ENCODE measurements at regions not wholly inside any gene's neighbourhood (a gene's known extent, or its start where the extent isn't known, plus 50 kb on each side); places are given as distances from the start of the nearest gene placed in this dataset.

- CTCF ChIA-PET, result interaction anchor here (1.0 kb wide), 1 partner anchor 38 kb away, joined by 3 read pairs; no protein-coding TSS in a partner anchor
Observed at GRCh38 chr5:64110222-64110621, 55.4 kb upstream of the RNF180 start.

GRCh38 chr5:64108674-64109073 is 57.0 kb upstream of the RNF180 start:
- no peak for TF ChIP-seq CTCF (IDR thresholded peaks at IDR 0.05; ENCODE audit: insufficient read depth, low read depth, low read length)
- POLR2A ChIA-PET, result no interaction called here

More at GRCh38 chr5:64110222-64110621, 55.4 kb upstream of the RNF180 start:
- H3K4me3 ChIP-seq (ENCODE audit: low read depth, low read length), result no peak overlapping the region
- H3K27me3 ChIP-seq (ENCODE audit: control insufficient read depth, insufficient read depth, low read length), result no peaks in the 10 kb centered on the region
- no peak for TF ChIP-seq CTCF (IDR thresholded peaks at IDR 0.05; ENCODE audit: insufficient read depth, low read depth, low read length)
- no peak for DNase-seq (ENCODE audit: low read depth)
- POLR2A ChIA-PET, result no interaction called here
- H3K36me3 ChIP-seq (ENCODE audit: control insufficient read depth, insufficient read depth, low read length), result no peaks in the 10 kb centered on the region

GRCh38 chr5:64100203-64100602 is 65.4 kb upstream of the RNF180 start:
- CTCF ChIA-PET, result interaction anchor here (1.3 kb wide), 1 partner anchor 512 kb away, joined by 3 read pairs; no protein-coding TSS in a partner anchor
- no peak for TF ChIP-seq CTCF (IDR thresholded peaks at IDR 0.05; ENCODE audit: insufficient read depth, low read depth, low read length)
- no peak for DNase-seq (ENCODE audit: low read depth)
- Histone ChIP-seq H3K27me3 (ENCODE audit: control insufficient read depth, insufficient read depth, low read length) (no peaks in the 10 kb centered on the region), H3K4me3 (ENCODE audit: low read depth, low read length) (no peak overlapping the region), H3K36me3 (ENCODE audit: control insufficient read depth, insufficient read depth, low read length) (no peaks in the 10 kb centered on the region)
- POLR2A ChIA-PET, result no interaction called here

More at GRCh38 chr5:64108674-64109073, 57.0 kb upstream of the RNF180 start:
- Histone ChIP-seq H3K27me3 (ENCODE audit: control insufficient read depth, insufficient read depth, low read length) (no peaks in the 10 kb centered on the region), H3K36me3 (ENCODE audit: control insufficient read depth, insufficient read depth, low read length) (no peaks in the 10 kb centered on the region), H3K4me3 (ENCODE audit: low read depth, low read length) (no peak overlapping the region)
- DNase-seq (ENCODE audit: low read depth), result no peak
- CTCF ChIA-PET, result no interaction called here

- ChIA-PET CTCF (no interaction called here), POLR2A (no interaction called here)
- H3K27me3 ChIP-seq (ENCODE audit: control insufficient read depth, insufficient read depth, low read length), result no peaks in the 10 kb centered on the region
- DNase-seq (ENCODE audit: low read depth), result no peak
- no peaks in the 10 kb centered on the region for H3K36me3 ChIP-seq (ENCODE audit: control insufficient read depth, insufficient read depth, low read length)
- TF ChIP-seq CTCF (IDR thresholded peaks at IDR 0.05; ENCODE audit: insufficient read depth, low read depth, low read length), result no peak
- no peak overlapping the region for H3K4me3 ChIP-seq (ENCODE audit: low read depth, low read length)
Observed at GRCh38 chr5:64096771-64097170, 68.9 kb upstream of the RNF180 start.

- ChIA-PET POLR2A (no interaction called here), CTCF (no interaction called here)
- TF ChIP-seq CTCF (IDR thresholded peaks at IDR 0.05; ENCODE audit: insufficient read depth, low read depth, low read length), result no peak
- no peak overlapping the region for H3K4me3 ChIP-seq (ENCODE audit: low read depth, low read length)
- no peak for DNase-seq (ENCODE audit: low read depth)
- H3K27me3 ChIP-seq (ENCODE audit: control insufficient read depth, insufficient read depth, low read length), result no peaks in the 10 kb centered on the region
- no peaks in the 10 kb centered on the region for H3K36me3 ChIP-seq (ENCODE audit: control insufficient read depth, insufficient read depth, low read length)
Observed at GRCh38 chr5:64077589-64077988, 88.1 kb upstream of the RNF180 start.

All from BJ (cell line).